GM23338 (cell line): ENCODE measurements at regions not wholly inside any gene's neighbourhood (a gene's known extent, or its start where the extent isn't known, plus 50 kb on each side); places are given as distances from the start of the nearest gene placed in this dataset.

ENCODE experiments used
- ATAC-seq: fragments of 200-7000 bp; cut with Tn5 transposase; 3 replicates; pipeline ENCODE4 v1.9.1; 2020
- DNase-seq: peaks from one replicate; pipeline ENCODE4 v3.0.0-alpha.2; 2015; ENCODE audit warnings: low spot score
- H2AFZ ChIP-seq: fragments of 200-600 bp; sonication (generic); 2 replicates; pipeline ENCODE4 v1.8.0; 2016; ENCODE audit warnings: antibody characterized with exemption, mild to moderate bottlenecking, moderate library complexity
- H3F3A ChIP-seq: fragments of 200-600 bp; sonication (generic); replicated peaks from 2 replicates; pipeline ENCODE4 v1.8.0; 2017; ENCODE audit warnings: antibody characterized with exemption, mixed run types, low read depth
- H3K27ac ChIP-seq: fragments of 200-600 bp; sonication (generic); 2 replicates; pipeline ENCODE4 v1.6.1; 2016; ENCODE audit warnings: low read depth
- H3K27me3 ChIP-seq: fragments of 200-600 bp; sonication (generic); 2 replicates; pipeline ENCODE4 v1.8.0; 2016; ENCODE audit warnings: mild to moderate bottlenecking, mixed run types, moderate library complexity; ENCODE audit not compliant: insufficient read depth
- H3K36me3 ChIP-seq: fragments of 200-600 bp; sonication (generic); 2 replicates; pipeline ENCODE4 v1.8.0; 2016; ENCODE audit warnings: mild to moderate bottlenecking; ENCODE audit not compliant: insufficient read depth
- H3K4me1 ChIP-seq: fragments of 200-600 bp; sonication (generic); 2 replicates; pipeline ENCODE4 v1.8.0; 2016; ENCODE audit warnings: mild to moderate bottlenecking, moderate library complexity; ENCODE audit not compliant: insufficient read depth
- H3K4me2 ChIP-seq: fragments of 200-600 bp; sonication (generic); 2 replicates; pipeline ENCODE4 v1.7.1; 2017; ENCODE audit warnings: mixed run types
- H3K4me3 ChIP-seq: fragments of 200-600 bp; sonication (generic); 2 replicates; pipeline ENCODE4 v1.6.1; 2016; ENCODE audit warnings: mixed run types
- H3K79me2 ChIP-seq: fragments of 200-600 bp; sonication (generic); replicated peaks from 2 replicates; pipeline ENCODE4 v1.8.0; 2017; ENCODE audit warnings: mild to moderate bottlenecking; ENCODE audit not compliant: insufficient read depth
- H3K9me2 ChIP-seq: fragments of 200-600 bp; sonication (generic); 2 replicates; pipeline ENCODE4 v1.8.0; 2017; ENCODE audit not compliant: insufficient read depth
- H4K20me1 ChIP-seq: fragments of 200-600 bp; sonication (generic); replicated peaks from 2 replicates; pipeline ENCODE4 v1.8.0; 2017; ENCODE audit warnings: mild to moderate bottlenecking; ENCODE audit not compliant: insufficient read depth
- H3K27ac Mint-ChIP-seq: 2 replicates; pipeline ENCODE4 v1.8.0; 2020; ENCODE audit warnings: inconsistent platforms, mild to moderate bottlenecking, moderate library complexity, mixed read lengths
- H3K27me3 Mint-ChIP-seq: 3 replicates; pipeline ENCODE4 v1.8.0; 2022; ENCODE audit warnings: low read depth, mild to moderate bottlenecking, moderate library complexity, mixed read lengths, inconsistent platforms; ENCODE audit not compliant: insufficient read depth, poor library complexity
- H3K36me3 Mint-ChIP-seq: 3 replicates; pipeline ENCODE4 v1.8.0; 2021; ENCODE audit warnings: low read depth, mild to moderate bottlenecking, inconsistent platforms, moderate library complexity, mixed read lengths
- H3K4me1 Mint-ChIP-seq: 3 replicates; pipeline ENCODE4 v1.8.0; 2020; ENCODE audit warnings: mild to moderate bottlenecking, inconsistent platforms, mixed read lengths
- H3K4me3 Mint-ChIP-seq: 3 replicates; pipeline ENCODE4 v1.8.0; 2021; ENCODE audit warnings: moderate library complexity, mild to moderate bottlenecking, inconsistent platforms, mixed read lengths
- H3K9me3 Mint-ChIP-seq: 3 replicates; pipeline ENCODE4 v1.8.0; 2020; ENCODE audit warnings: moderate library complexity, mild to moderate bottlenecking, inconsistent platforms, mixed read lengths
- CREB1 ChIP-seq: fragments of 250-450 bp; sonication (Bioruptor Pico); IDR thresholded peaks from 2 replicates; pipeline ENCODE4 v1.5.0; 2020; ENCODE audit warnings: low read depth, mild to moderate bottlenecking, moderate library complexity
- CTCF ChIP-seq, 2 experiments: fragments of 200-600 bp in 1 of 2; sonication (generic) in 1 of 2; conservative IDR thresholded peaks; 2 replicates each; pipeline versions ENCODE4 v1.5.1 to v1.6.1; 2016 to 2017; ENCODE audit warnings: antibody characterized with exemption in 2 of 2, low read depth in 2 of 2, mild to moderate bottlenecking in 2 of 2, moderate library complexity in 1 of 2
- EZH2 ChIP-seq: fragments of 200-600 bp; sonication (generic); IDR thresholded peaks from one replicate; pipeline ENCODE4 v1.8.0; 2017; ENCODE audit warnings: antibody characterized with exemption, mild to moderate bottlenecking, low read depth; ENCODE audit not compliant: unreplicated experiment
- EZH2phosphoT487 ChIP-seq: fragments of 200-600 bp; sonication (generic); IDR thresholded peaks from one replicate; pipeline ENCODE4 v1.8.1; 2018; ENCODE audit warnings: antibody characterized with exemption; ENCODE audit not compliant: unreplicated experiment
- JUNB ChIP-seq: IDR thresholded peaks from one replicate; pipeline ENCODE4 v1.6.1; 2016; ENCODE audit warnings: antibody characterized with exemption; ENCODE audit not compliant: unreplicated experiment
- NANOG ChIP-seq: IDR thresholded peaks from 2 replicates; pipeline ENCODE4 v1.6.1; 2016; ENCODE audit warnings: antibody characterized with exemption, borderline replicate concordance
- POLR2AphosphoS5 ChIP-seq: IDR thresholded peaks from 2 replicates; pipeline ENCODE4 v1.6.1; 2016; ENCODE audit warnings: antibody characterized with exemption, low read depth
- REST ChIP-seq: IDR thresholded peaks from one replicate; pipeline ENCODE4 v1.6.1; 2018; ENCODE audit warnings: antibody characterized with exemption; ENCODE audit not compliant: unreplicated experiment
- STAT1 ChIP-seq: IDR thresholded peaks from one replicate; pipeline ENCODE4 v1.6.1; 2016; ENCODE audit warnings: antibody characterized with exemption; ENCODE audit not compliant: unreplicated experiment
- ZNF114 ChIP-seq: fragments of 250-450 bp; sonication (Bioruptor Pico); IDR thresholded peaks from 2 replicates; pipeline ENCODE4 v1.5.0; 2020; ENCODE audit warnings: mild to moderate bottlenecking, moderate library complexity
- ZNF331 ChIP-seq: fragments of 250-450 bp; sonication (Bioruptor Pico); IDR thresholded peaks from 2 replicates; pipeline ENCODE4 v1.5.0; 2020; ENCODE audit warnings: low read depth, mild to moderate bottlenecking, moderate library complexity
- TF ChIP-seq, protein P1 (sequence below): fragments of 250-450 bp; sonication (Bioruptor Pico); IDR thresholded peaks from 2 replicates; pipeline ENCODE4 v1.5.0; 2020; ENCODE audit warnings: mild to moderate bottlenecking, moderate library complexity
- TF ChIP-seq, protein P2 (sequence below): IDR thresholded peaks from 2 replicates; pipeline ENCODE4 v1.6.1; 2016; ENCODE audit warnings: antibody characterized with exemption

GRCh38 chr10:52955337-52955736 lies 182.8 kb upstream of the MBL2 start:
- H3K36me3 Mint-ChIP-seq, result peaks cover 25% of the 10 kb centered on the region
- no peaks in the 10 kb centered on the region for H3F3A ChIP-seq
- peaks cover 9% of the 10 kb centered on the region; the same call in 1 of the 2 replicates for H3K4me1 ChIP-seq
- no peak overlapping the region for H3K4me3 Mint-ChIP-seq
- H3K4me2 ChIP-seq, result no peak overlapping the region
- DNase-seq (no peak), ATAC-seq (no peak)
- H3K27me3 ChIP-seq, result no peaks in the 10 kb centered on the region
- peaks cover 14% of the 10 kb centered on the region; the same call in 1 of the 2 replicates for H3K9me2 ChIP-seq
- peaks cover 15% of the 10 kb centered on the region for H3K9me3 Mint-ChIP-seq
- no peaks in the 10 kb centered on the region for H3K36me3 ChIP-seq
- H4K20me1 ChIP-seq, result no peaks in the 10 kb centered on the region
- no peak overlapping the region for H2AFZ ChIP-seq
- peaks cover 12% of the 10 kb centered on the region for H3K4me1 Mint-ChIP-seq
- H3K79me2 ChIP-seq, result no peaks in the 10 kb centered on the region
- no peak for TF ChIP-seq ZNF114 (CRISPR knock-in tag)
- TF ChIP-seq, protein P1, sequence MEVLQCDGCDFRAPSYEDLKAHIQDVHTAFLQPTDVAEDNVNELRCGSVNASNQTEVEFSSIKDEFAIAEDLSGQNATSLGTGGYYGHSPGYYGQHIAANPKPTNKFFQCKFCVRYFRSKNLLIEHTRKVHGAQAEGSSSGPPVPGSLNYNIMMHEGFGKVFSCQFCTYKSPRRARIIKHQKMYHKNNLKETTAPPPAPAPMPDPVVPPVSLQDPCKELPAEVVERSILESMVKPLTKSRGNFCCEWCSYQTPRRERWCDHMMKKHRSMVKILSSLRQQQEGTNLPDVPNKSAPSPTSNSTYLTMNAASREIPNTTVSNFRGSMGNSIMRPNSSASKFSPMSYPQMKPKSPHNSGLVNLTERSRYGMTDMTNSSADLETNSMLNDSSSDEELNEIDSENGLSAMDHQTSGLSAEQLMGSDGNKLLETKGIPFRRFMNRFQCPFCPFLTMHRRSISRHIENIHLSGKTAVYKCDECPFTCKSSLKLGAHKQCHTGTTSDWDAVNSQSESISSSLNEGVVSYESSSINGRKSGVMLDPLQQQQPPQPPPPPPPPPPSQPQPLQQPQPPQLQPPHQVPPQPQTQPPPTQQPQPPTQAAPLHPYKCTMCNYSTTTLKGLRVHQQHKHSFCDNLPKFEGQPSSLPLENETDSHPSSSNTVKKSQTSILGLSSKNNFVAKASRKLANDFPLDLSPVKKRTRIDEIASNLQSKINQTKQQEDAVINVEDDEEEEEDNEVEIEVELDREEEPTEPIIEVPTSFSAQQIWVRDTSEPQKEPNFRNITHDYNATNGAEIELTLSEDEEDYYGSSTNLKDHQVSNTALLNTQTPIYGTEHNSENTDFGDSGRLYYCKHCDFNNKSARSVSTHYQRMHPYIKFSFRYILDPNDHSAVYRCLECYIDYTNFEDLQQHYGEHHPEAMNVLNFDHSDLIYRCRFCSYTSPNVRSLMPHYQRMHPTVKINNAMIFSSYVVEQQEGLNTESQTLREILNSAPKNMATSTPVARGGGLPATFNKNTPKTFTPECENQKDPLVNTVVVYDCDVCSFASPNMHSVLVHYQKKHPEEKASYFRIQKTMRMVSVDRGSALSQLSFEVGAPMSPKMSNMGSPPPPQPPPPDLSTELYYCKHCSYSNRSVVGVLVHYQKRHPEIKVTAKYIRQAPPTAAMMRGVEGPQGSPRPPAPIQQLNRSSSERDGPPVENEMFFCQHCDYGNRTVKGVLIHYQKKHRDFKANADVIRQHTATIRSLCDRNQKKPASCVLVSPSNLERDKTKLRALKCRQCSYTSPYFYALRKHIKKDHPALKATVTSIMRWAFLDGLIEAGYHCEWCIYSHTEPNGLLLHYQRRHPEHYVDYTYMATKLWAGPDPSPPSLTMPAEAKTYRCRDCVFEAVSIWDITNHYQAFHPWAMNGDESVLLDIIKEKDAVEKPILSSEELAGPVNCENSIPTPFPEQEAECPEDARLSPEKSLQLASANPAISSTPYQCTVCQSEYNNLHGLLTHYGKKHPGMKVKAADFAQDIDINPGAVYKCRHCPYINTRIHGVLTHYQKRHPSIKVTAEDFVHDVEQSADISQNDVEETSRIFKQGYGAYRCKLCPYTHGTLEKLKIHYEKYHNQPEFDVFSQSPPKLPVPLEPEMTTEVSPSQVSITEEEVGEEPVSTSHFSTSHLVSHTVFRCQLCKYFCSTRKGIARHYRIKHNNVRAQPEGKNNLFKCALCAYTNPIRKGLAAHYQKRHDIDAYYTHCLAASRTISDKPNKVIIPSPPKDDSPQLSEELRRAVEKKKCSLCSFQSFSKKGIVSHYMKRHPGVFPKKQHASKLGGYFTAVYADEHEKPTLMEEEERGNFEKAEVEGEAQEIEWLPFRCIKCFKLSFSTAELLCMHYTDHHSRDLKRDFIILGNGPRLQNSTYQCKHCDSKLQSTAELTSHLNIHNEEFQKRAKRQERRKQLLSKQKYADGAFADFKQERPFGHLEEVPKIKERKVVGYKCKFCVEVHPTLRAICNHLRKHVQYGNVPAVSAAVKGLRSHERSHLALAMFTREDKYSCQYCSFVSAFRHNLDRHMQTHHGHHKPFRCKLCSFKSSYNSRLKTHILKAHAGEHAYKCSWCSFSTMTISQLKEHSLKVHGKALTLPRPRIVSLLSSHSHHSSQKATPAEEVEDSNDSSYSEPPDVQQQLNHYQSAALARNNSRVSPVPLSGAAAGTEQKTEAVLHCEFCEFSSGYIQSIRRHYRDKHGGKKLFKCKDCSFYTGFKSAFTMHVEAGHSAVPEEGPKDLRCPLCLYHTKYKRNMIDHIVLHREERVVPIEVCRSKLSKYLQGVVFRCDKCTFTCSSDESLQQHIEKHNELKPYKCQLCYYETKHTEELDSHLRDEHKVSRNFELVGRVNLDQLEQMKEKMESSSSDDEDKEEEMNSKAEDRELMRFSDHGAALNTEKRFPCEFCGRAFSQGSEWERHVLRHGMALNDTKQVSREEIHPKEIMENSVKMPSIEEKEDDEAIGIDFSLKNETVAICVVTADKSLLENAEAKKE, result no peak
- TF ChIP-seq, protein P2, sequence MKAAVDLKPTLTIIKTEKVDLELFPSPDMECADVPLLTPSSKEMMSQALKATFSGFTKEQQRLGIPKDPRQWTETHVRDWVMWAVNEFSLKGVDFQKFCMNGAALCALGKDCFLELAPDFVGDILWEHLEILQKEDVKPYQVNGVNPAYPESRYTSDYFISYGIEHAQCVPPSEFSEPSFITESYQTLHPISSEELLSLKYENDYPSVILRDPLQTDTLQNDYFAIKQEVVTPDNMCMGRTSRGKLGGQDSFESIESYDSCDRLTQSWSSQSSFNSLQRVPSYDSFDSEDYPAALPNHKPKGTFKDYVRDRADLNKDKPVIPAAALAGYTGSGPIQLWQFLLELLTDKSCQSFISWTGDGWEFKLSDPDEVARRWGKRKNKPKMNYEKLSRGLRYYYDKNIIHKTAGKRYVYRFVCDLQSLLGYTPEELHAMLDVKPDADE, result no peak
- TF ChIP-seq REST, result no peak
- no peak for TF ChIP-seq ZNF331 (CRISPR knock-in tag)
- no peak for TF ChIP-seq JUNB
- TF ChIP-seq EZH2phosphoT487, result no peak
- no peak for TF ChIP-seq CREB1
- no peak for TF ChIP-seq CTCF (conservative IDR thresholded peaks at IDR 0.05; ENCODE audit: low read depth in 2 of 2)
- TF ChIP-seq NANOG, result no peak
- TF ChIP-seq POLR2AphosphoS5, result no peak
- TF ChIP-seq EZH2, result no peak
- no peak for TF ChIP-seq STAT1
- H3K27ac Mint-ChIP-seq, result no peak overlapping the region
- peaks cover 18% of the 10 kb centered on the region for H3K27me3 Mint-ChIP-seq
- H3K27ac ChIP-seq, result no peak overlapping the region
- no peak overlapping the region for H3K4me3 ChIP-seq
